ENCODE measurements at regions not wholly inside any gene's neighbourhood (a gene's known extent, or its start where the extent isn't known, plus 50 kb on each side); places are given as distances from the start of the nearest gene placed in this dataset.
"Not testable (repeated sequence)": the region's sequence is repeated elsewhere in the genome, so short reads cannot be mapped to it uniquely, and the experiment has no call there.

DNA sequence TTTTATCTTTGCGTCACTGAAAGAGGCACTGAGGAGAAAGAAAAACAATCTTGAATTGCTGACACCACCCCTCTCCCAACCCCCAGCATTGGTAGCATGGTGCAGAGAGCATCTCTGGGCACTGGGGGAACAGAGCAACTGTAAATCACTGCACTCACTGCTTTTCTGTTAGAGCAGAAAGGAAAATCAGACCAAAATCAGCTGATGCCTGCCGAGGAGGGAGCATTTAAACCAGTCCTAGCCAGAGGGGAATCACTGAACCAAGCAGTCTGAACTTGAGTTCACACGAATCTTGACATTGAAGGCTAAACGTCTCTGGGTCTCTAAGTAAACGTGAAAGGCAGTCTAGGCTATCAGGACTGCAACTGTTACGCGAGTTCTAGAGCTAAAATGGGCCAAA is 205.8 kb downstream of the SPANXN4 start:
- TF ChIP-seq CTCF (IDR thresholded peaks at IDR 0.05) = no peak
- Mint-ChIP-seq H3K4me3 (ENCODE audit: unreplicated experiment) (no peak overlapping the region), H3K27me3 (ENCODE audit: low read depth) (no peaks in the 10 kb centered on the region), H3K36me3 (ENCODE audit: low read depth) (no peaks in the 10 kb centered on the region), H3K9me3 (ENCODE audit: low read depth) (peaks cover 48% of the 10 kb centered on the region), H3K27ac (ENCODE audit: unreplicated experiment) (no peak overlapping the region), H3K4me1 (ENCODE audit: low read depth) (no peaks in the 10 kb centered on the region)
- no peak for DNase-seq (ENCODE audit: low spot score)

DNA sequence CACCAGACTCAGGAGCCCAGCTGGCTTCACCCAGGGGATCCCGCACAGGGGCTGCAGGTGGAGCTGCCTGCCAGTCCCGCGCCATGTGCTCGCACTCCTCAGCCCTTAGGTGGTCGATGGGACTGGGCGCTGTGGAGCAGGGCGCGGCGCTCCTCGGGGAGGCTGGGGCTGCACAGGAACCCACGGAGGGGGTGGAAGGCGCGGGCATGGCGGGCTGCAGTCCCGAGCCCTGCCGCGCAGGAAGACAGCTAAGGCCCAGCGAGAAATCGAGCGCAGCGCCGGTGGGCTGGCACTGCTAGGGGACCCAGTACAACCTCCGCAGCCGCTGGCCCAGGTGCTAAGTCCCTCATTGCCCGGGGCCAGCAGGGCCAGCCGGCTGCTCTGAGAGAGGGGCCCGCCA is 202.9 kb downstream of the SPANXN4 start:
- not testable (repeated sequence) for H3K4me1 Mint-ChIP-seq (ENCODE audit: low read depth); H3K36me3 Mint-ChIP-seq (ENCODE audit: low read depth); H3K4me3 Mint-ChIP-seq (ENCODE audit: unreplicated experiment); H3K27me3 Mint-ChIP-seq (ENCODE audit: low read depth); H3K27ac Mint-ChIP-seq (ENCODE audit: unreplicated experiment)
- DNase-seq (ENCODE audit: low spot score) = peak; percentile 84
- H3K9me3 Mint-ChIP-seq (ENCODE audit: low read depth) = peaks cover 38% of the 10 kb centered on the region

DNA sequence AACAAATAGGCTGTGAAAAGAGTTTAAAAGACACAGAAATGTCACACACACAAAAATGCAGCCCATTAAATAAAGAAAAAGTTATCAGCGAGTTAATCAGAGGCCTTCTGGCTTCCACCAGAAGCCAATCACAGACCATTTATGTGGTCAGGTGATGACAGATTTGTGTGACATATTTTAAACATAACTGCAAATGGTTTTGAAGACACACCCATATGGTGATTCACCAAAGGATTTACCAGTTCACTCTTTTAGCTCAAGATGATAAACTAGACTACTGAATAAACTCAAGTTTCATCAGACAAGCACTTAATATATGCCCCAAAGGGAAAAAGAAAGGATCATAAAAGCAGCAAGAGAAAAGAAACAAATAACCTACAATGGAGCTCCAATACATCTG is 181.2 kb downstream of the SPANXN4 start:
- H3K27ac Mint-ChIP-seq (ENCODE audit: unreplicated experiment) = no peak overlapping the region
- H3K27me3 Mint-ChIP-seq (ENCODE audit: low read depth) = no peaks in the 10 kb centered on the region
- H3K36me3 Mint-ChIP-seq (ENCODE audit: low read depth) = no peaks in the 10 kb centered on the region
- DNase-seq (ENCODE audit: low spot score) = no peak
- peaks cover 28% of the 10 kb centered on the region for H3K9me3 Mint-ChIP-seq (ENCODE audit: low read depth)
- H3K4me3 Mint-ChIP-seq (ENCODE audit: unreplicated experiment) = no peak overlapping the region
- H3K4me1 Mint-ChIP-seq (ENCODE audit: low read depth) = no peaks in the 10 kb centered on the region
- TF ChIP-seq CTCF (IDR thresholded peaks at IDR 0.05) = no peak

DNA sequence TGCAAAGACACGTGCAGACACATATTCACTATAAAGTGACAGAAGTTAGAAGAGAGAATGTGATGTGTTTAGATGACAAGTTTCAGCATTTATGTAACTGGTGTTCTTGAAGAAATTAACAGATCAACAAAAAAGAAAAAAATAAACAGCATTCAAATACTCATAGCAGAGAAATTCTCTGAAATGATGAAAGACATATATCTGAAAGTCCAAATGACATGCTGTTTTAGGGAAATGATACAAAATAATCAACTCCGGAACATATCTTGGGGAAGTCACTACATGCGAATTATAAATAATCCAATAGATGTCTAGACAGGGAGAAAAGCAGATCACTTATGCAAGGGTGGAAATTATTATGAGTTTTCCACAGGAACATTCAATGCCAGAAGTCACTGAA is 146.0 kb downstream of the SPANXN4 start:
- Mint-ChIP-seq H3K4me1 (ENCODE audit: low read depth) (no peaks in the 10 kb centered on the region), H3K4me3 (ENCODE audit: unreplicated experiment) (no peak overlapping the region), H3K9me3 (ENCODE audit: low read depth) (peaks cover 49% of the 10 kb centered on the region), H3K27me3 (ENCODE audit: low read depth) (no peaks in the 10 kb centered on the region), H3K27ac (ENCODE audit: unreplicated experiment) (no peak overlapping the region), H3K36me3 (ENCODE audit: low read depth) (no peaks in the 10 kb centered on the region)
- TF ChIP-seq CTCF (IDR thresholded peaks at IDR 0.05) = no peak
- no peak for DNase-seq (ENCODE audit: low spot score)

DNA sequence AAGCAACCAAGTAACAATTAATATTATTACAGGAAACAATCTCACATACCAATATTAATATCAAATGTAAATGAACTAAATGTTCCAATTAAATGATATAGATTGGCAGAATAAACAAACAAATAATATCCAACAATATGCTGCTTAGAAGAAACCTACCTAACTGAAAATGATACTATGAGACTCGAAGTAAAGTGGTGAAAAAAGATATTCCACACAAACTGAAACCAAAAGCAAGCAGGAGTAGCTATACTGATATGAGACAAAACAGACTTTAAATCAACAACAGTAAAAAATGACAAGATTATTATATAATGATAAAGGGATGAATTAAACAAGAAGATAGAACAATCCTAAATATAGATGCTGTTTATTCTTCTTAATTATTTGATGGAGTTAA is 140.1 kb downstream of the SPANXN4 start:
- no peak for DNase-seq (ENCODE audit: low spot score)
- no peak overlapping the region for H3K4me3 Mint-ChIP-seq (ENCODE audit: unreplicated experiment)

More for the DNA sequence above, 140.1 kb downstream of the SPANXN4 start:
- Mint-ChIP-seq H3K27me3 (ENCODE audit: low read depth) (no peaks in the 10 kb centered on the region), H3K4me1 (ENCODE audit: low read depth) (no peaks in the 10 kb centered on the region), H3K27ac (ENCODE audit: unreplicated experiment) (no peak overlapping the region), H3K9me3 (ENCODE audit: low read depth) (peaks cover 46% of the 10 kb centered on the region), H3K36me3 (ENCODE audit: low read depth) (no peaks in the 10 kb centered on the region)
- TF ChIP-seq CTCF (IDR thresholded peaks at IDR 0.05) = no peak
